H1 (cell line): ENCODE measurements at regions not wholly inside any gene's neighbourhood (a gene's known extent, or its start where the extent isn't known, plus 50 kb on each side); places are given as distances from the start of the nearest gene placed in this dataset.

Experiments
- CTCF ChIA-PET: fragments of 300-600 bp; sonication (Branson Sonifier 250); formaldehyde crosslinking; loops from one replicate; lab custom pipeline; 2021; ENCODE audit not compliant: partially characterized antibody; lab: Charles Lee
- POLR2A ChIA-PET: fragments of 300-600 bp; sonication (Branson Sonifier 250); formaldehyde crosslinking; loops from one replicate; lab custom pipeline; 2021; ENCODE audit warnings: inconsistent platforms; ENCODE audit not compliant: partially characterized antibody; lab: Charles Lee
- DNase-seq, 2 experiments: peaks; one replicate each; pipeline versions ENCODE4 v3.0.0 to v3.0.0-alpha.2; 2010 to 2022; ENCODE audit warnings: low spot score in 2 of 2, low read depth in 1 of 2, mixed read lengths in 1 of 2
- FAIRE-seq: peaks from 2 replicates; lab custom pipeline; 2011; peaks lifted over from hg19 to GRCh38; lab: Jason Lieb, UNC
- H2AFZ ChIP-seq: 2 replicates; pipeline ENCODE4 v1.8.1; 2012; ENCODE audit warnings: low read length, inconsistent platforms
- H2AK5ac ChIP-seq: 2 replicates; pipeline ENCODE4 v1.6.1; 2013; ENCODE audit warnings: low read depth, low read length
- H2BK120ac ChIP-seq: replicated peaks from 2 replicates; pipeline ENCODE3; 2013; ENCODE audit warnings: low read depth, low read length, inconsistent platforms
- H2BK12ac ChIP-seq: 2 replicates; pipeline ENCODE4 v1.6.1; 2013; ENCODE audit warnings: low read depth, low read length
- H2BK15ac ChIP-seq: 2 replicates; pipeline ENCODE4 v1.6.1; 2013; ENCODE audit warnings: low read length
- H2BK20ac ChIP-seq: 2 replicates; pipeline ENCODE4 v1.6.1; 2013; ENCODE audit warnings: low read length
- H2BK5ac ChIP-seq: 2 replicates; pipeline ENCODE4 v1.6.1; 2013; ENCODE audit warnings: low read depth, low read length
- H3K14ac ChIP-seq: 2 replicates; pipeline ENCODE4 v1.6.1; 2013; ENCODE audit warnings: inconsistent platforms; ENCODE audit not compliant: insufficient read length
- H3K18ac ChIP-seq: 2 replicates; pipeline ENCODE4 v1.6.1; 2013; ENCODE audit warnings: low read length; ENCODE audit errors: extremely low read depth
- H3K23ac ChIP-seq: 2 replicates; pipeline ENCODE4 v1.6.1; 2013; ENCODE audit warnings: inconsistent platforms; ENCODE audit not compliant: insufficient read length
- H3K23me2 ChIP-seq: 2 replicates; pipeline ENCODE4 v1.6.1; 2013; ENCODE audit warnings: low read depth, low read length
- H3K27ac ChIP-seq: 2 replicates; pipeline ENCODE4 v1.6.1; 2011; ENCODE audit warnings: low read depth, low read length, inconsistent platforms
- H3K27me3 ChIP-seq, 4 experiments: replicated peaks in 1 of 4; 1 replicate in 1 of 4; 2 replicates in 3 of 4; pipeline versions ENCODE4 v1.6.1 to v1.8.1; 2011 to 2013; ENCODE audit warnings: low read length in 3 of 4, mild to moderate bottlenecking in 3 of 4, inconsistent platforms in 2 of 4, mixed read lengths in 2 of 4, moderate library complexity in 1 of 4; ENCODE audit not compliant: control insufficient read depth in 3 of 4, insufficient read depth in 3 of 4; ENCODE audit errors: extremely low read depth in 1 of 4
- H3K36me3 ChIP-seq, 4 experiments: 2 replicates each; pipeline versions ENCODE4 v1.6.1 to v1.8.1; 2011 to 2013; ENCODE audit warnings: mild to moderate bottlenecking in 4 of 4, low read length in 3 of 4, moderate library complexity in 2 of 4, control low read depth in 1 of 4, inconsistent platforms in 1 of 4; ENCODE audit not compliant: insufficient read depth in 4 of 4, control insufficient read depth in 2 of 4
- H3K4ac ChIP-seq: replicated peaks from 2 replicates; pipeline ENCODE3; 2013; ENCODE audit warnings: low read length, low read depth, mixed read lengths, inconsistent platforms; ENCODE audit not compliant: insufficient read length
- H3K4me1 ChIP-seq, 4 experiments: replicated peaks in 1 of 4; 1 replicate in 1 of 4; 2 replicates in 3 of 4; pipeline versions ENCODE4 v1.6.1 to v1.8.1; 2011 to 2013; ENCODE audit warnings: low read length in 3 of 4, inconsistent platforms in 2 of 4, mixed read lengths in 1 of 4; ENCODE audit not compliant: insufficient read depth in 4 of 4, control insufficient read depth in 3 of 4
- H3K4me2 ChIP-seq, 2 experiments: 2 replicates each; pipeline versions ENCODE4 v1.6.1 to v1.8.1; 2011 to 2013; ENCODE audit warnings: low read depth in 2 of 2, low read length in 2 of 2, control low read depth in 1 of 2, inconsistent platforms in 1 of 2, mild to moderate bottlenecking in 1 of 2; ENCODE audit not compliant: insufficient read depth in 1 of 2
- H3K4me3 ChIP-seq, 4 experiments: fragments of 200-600, 300-600 bp in 1 of 4; sonication (generic), shearing (Covaris generic), sonication (Bioruptor Twin) in 1 of 4; 2 replicates each; pipeline versions ENCODE4 v1.5.1 to v1.8.1; 2011 to 2016; ENCODE audit warnings: low read length in 4 of 4, low read depth in 3 of 4, control low read depth in 2 of 4, inconsistent platforms in 2 of 4, mild to moderate bottlenecking in 2 of 4, mixed read lengths in 1 of 4, moderate library complexity in 1 of 4; ENCODE audit not compliant: insufficient read depth in 2 of 4; ENCODE audit errors: extremely low read depth in 1 of 4
- H3K56ac ChIP-seq: replicated peaks from 2 replicates; pipeline ENCODE3; 2013; ENCODE audit warnings: low read depth, mild to moderate bottlenecking, mixed read lengths, low read length, inconsistent platforms; ENCODE audit not compliant: insufficient read length
- H3K79me1 ChIP-seq: 2 replicates; pipeline ENCODE4 v1.6.1; 2013; ENCODE audit warnings: low read depth, low read length, control low read depth
- H3K79me2 ChIP-seq, 2 experiments: 2 replicates each; pipeline versions ENCODE4 v1.6.1 to v1.8.1; 2012 to 2013; ENCODE audit warnings: low read length in 2 of 2, mild to moderate bottlenecking in 2 of 2, inconsistent platforms in 1 of 2; ENCODE audit not compliant: insufficient read depth in 2 of 2, control insufficient read depth in 1 of 2
- H3K9ac ChIP-seq, 4 experiments: replicated peaks in 1 of 4; 1 replicate in 1 of 4; 2 replicates in 3 of 4; pipeline versions ENCODE4 v1.6.1 to v1.8.1; 2011 to 2013; ENCODE audit warnings: low read depth in 3 of 4, low read length in 3 of 4, control low read depth in 2 of 4, mild to moderate bottlenecking in 2 of 4, moderate library complexity in 2 of 4, inconsistent platforms in 1 of 4; ENCODE audit errors: extremely low read depth in 1 of 4
- H3K9me3 ChIP-seq, 2 experiments: 2 replicates each; pipeline versions ENCODE4 v1.6.1 to v1.8.1; 2012 to 2013; ENCODE audit warnings: mild to moderate bottlenecking in 2 of 2, moderate library complexity in 2 of 2, control low read depth in 1 of 2, inconsistent platforms in 1 of 2, low read depth in 1 of 2, low read length in 1 of 2, mixed read lengths in 1 of 2; ENCODE audit not compliant: insufficient read depth in 2 of 2
- H4K20me1 ChIP-seq, 2 experiments: replicated peaks in 1 of 2; 2 replicates each; pipeline versions ENCODE3 to v1.8.1; 2011 to 2013; ENCODE audit warnings: inconsistent platforms in 2 of 2, low read length in 2 of 2, mild to moderate bottlenecking in 1 of 2; ENCODE audit not compliant: insufficient read depth in 2 of 2, control insufficient read depth in 1 of 2
- H4K5ac ChIP-seq: 2 replicates; pipeline ENCODE4 v1.6.1; 2013; ENCODE audit warnings: low read length, low read depth, mixed read lengths, inconsistent platforms; ENCODE audit not compliant: insufficient read length
- H4K8ac ChIP-seq: 2 replicates; pipeline ENCODE4 v1.8.0; 2013; ENCODE audit warnings: mild to moderate bottlenecking, moderate library complexity, low read length, inconsistent platforms; ENCODE audit not compliant: insufficient read depth; ENCODE audit errors: extremely low read depth
- H4K91ac ChIP-seq: replicated peaks from 2 replicates; pipeline ENCODE3; 2013; ENCODE audit warnings: low read length, mixed read lengths, inconsistent platforms; ENCODE audit not compliant: insufficient read length
- CHD2 ChIP-seq: IDR thresholded peaks from 2 replicates; pipeline ENCODE4 v1.6.1; 2012; ENCODE audit warnings: low read length, improper control_type of control experiment
- CTBP2 ChIP-seq: IDR thresholded peaks from 2 replicates; pipeline ENCODE4 v1.7.0; 2011; ENCODE audit warnings: borderline replicate concordance, mild to moderate bottlenecking, moderate library complexity, mixed read lengths, low read length; ENCODE audit not compliant: insufficient read depth, insufficient read length
- E2F6 ChIP-seq: IDR thresholded peaks from 2 replicates; pipeline ENCODE4 v1.6.1; 2012; ENCODE audit warnings: inconsistent platforms
- EGR1 ChIP-seq: IDR thresholded peaks from 2 replicates; pipeline ENCODE4 v1.6.1; 2011; ENCODE audit warnings: low read depth, low read length, borderline replicate concordance
- EP300 ChIP-seq, 2 experiments: IDR thresholded peaks; 1 replicate in 1 of 2; 2 replicates in 1 of 2; pipeline ENCODE4 v1.6.1; 2011 to 2012; ENCODE audit warnings: low read depth in 2 of 2, low read length in 2 of 2, mild to moderate bottlenecking in 2 of 2, borderline replicate concordance in 1 of 2, inconsistent platforms in 1 of 2, moderate library complexity in 1 of 2
- KDM4A ChIP-seq: IDR thresholded peaks from one replicate; pipeline ENCODE4 v1.7.1; 2012; ENCODE audit warnings: low read depth, mild to moderate bottlenecking, moderate library complexity, low read length, inconsistent platforms; ENCODE audit not compliant: severe bottlenecking
- POLR2AphosphoS5 ChIP-seq: IDR thresholded peaks from 2 replicates; pipeline ENCODE4 v1.6.1; 2011; ENCODE audit warnings: low read depth, low read length
- ZNF274 ChIP-seq: IDR thresholded peaks from 2 replicates; pipeline ENCODE4 v1.7.0; 2012; ENCODE audit warnings: low read length, borderline replicate concordance; ENCODE audit errors: extremely low read depth
- WGBS, 2 experiments: shearing (Covaris generic) in 1 of 2; methylation state at CpG; one replicate each; pipeline versions ENCODE4 v1.1.6 to v1.1.7; 2013 to 2015; ENCODE audit warnings: low lambda C conversion rate in 2 of 2, mixed read lengths in 2 of 2, inconsistent platforms in 1 of 2, low coverage in 1 of 2, missing lambda C conversion rate in 1 of 2; ENCODE audit not compliant: insufficient replicate concordance in 2 of 2, insufficient coverage in 1 of 2, insufficient read length in 1 of 2; ENCODE audit errors: extremely low coverage in 1 of 2, missing lambda C conversion rate in 1 of 2; 5-methylcytosine and 5-hydroxymethylcytosine counted together

GRCh38 chr16:6048017-6048416 lies 950.4 kb upstream of the EEF2KMT start:
- CTCF ChIA-PET = interaction anchor here (1.1 to 2.1 kb wide), 3 partner anchors 9 to 37 kb away, joined by 4 to 8 read pairs (median 4); no protein-coding TSS in a partner anchor

More at GRCh38 chr16:6048017-6048416, 950.4 kb upstream of the EEF2KMT start:
- Histone ChIP-seq H3K9ac (no peak overlapping the region), H3K56ac (no peak overlapping the region), H3K79me1 (no peaks in the 10 kb centered on the region), H3K4ac (no peak overlapping the region), H3K18ac (no peak overlapping the region), H3K23ac (no peak overlapping the region), H3K4me3 (no peak overlapping the region)
- TF ChIP-seq EP300 (IDR thresholded peaks at IDR 0.05; ENCODE audit: borderline replicate concordance in 1 of 2, low read depth in 2 of 2, low read length in 2 of 2) (no peak), POLR2AphosphoS5 (no peak), E2F6 (no peak), CHD2 (no peak), KDM4A (no peak), EGR1 (no peak), ZNF274 (no peak), CTBP2 (no peak)
- TF ChIP-seq, all 59 proteins: peak for 0
- H3K4me2 ChIP-seq = no peak overlapping the region
- 94% methylated on average over 3 of the region's 3 CpGs; no CpG with 5 or more reads in 1 of the 2 experiments for WGBS, 2 experiments
- POLR2A ChIA-PET = interaction anchor here (0.6 kb wide), 1 partner anchor 94 kb away, joined by 3 read pairs; no protein-coding TSS in a partner anchor
- H2AK5ac ChIP-seq = no peak overlapping the region
- no peak overlapping the region for H2BK20ac ChIP-seq
- H4K20me1 ChIP-seq = no peaks in the 10 kb centered on the region
- H3K14ac ChIP-seq = no peak overlapping the region
- H3K23me2 ChIP-seq = no peaks in the 10 kb centered on the region
- H3K4me1 ChIP-seq = peaks cover 0 to 13% (median 5%) of the 10 kb centered on the region in 4 experiments; a peak in 4 of 7 replicates
- no peaks in the 10 kb centered on the region for H3K9me3 ChIP-seq
- H3K27me3 ChIP-seq = no peaks in the 10 kb centered on the region
- no peak overlapping the region for H4K8ac ChIP-seq
- no peak overlapping the region for H2BK15ac ChIP-seq
- no peak for DNase-seq
- no peaks in the 10 kb centered on the region for H3K36me3 ChIP-seq
- no peak overlapping the region for H2BK120ac ChIP-seq
- H3K79me2 ChIP-seq = no peaks in the 10 kb centered on the region
- no peak overlapping the region for H2BK12ac ChIP-seq
- no peak overlapping the region for H2AFZ ChIP-seq
- no peak overlapping the region for H2BK5ac ChIP-seq
- H4K5ac ChIP-seq = no peak overlapping the region
- H3K27ac ChIP-seq = no peak overlapping the region
- no peak for FAIRE-seq
- no peak overlapping the region for H4K91ac ChIP-seq
